Left renal pelvis (tissue), 4 donors: ENCODE measurements at regions not wholly inside any gene's neighbourhood (a gene's known extent, or its start where the extent isn't known, plus 50 kb on each side); places are given as distances from the start of the nearest gene placed in this dataset.

Experiments
- DNase-seq, 4 donors: peaks; one replicate each; pipeline ENCODE4 v3.0.0-alpha.2; 2013; ENCODE audit warnings: low read depth in 4 of 4, low spot score in 3 of 4

GRCh38 chr6:79864421-79864820, 82.9 kb downstream of the ELOVL4 start:
- DNase-seq: no peak

- no peak for DNase-seq
Observed at GRCh38 chr6:79864001-79864400, 83.4 kb downstream of the ELOVL4 start.

GRCh38 chr6:79863566-79863965, 83.8 kb downstream of the ELOVL4 start:
- no peak for DNase-seq

GRCh38 chr6:79862711-79863110, 84.6 kb downstream of the ELOVL4 start:
- DNase-seq: no peak

DNA sequence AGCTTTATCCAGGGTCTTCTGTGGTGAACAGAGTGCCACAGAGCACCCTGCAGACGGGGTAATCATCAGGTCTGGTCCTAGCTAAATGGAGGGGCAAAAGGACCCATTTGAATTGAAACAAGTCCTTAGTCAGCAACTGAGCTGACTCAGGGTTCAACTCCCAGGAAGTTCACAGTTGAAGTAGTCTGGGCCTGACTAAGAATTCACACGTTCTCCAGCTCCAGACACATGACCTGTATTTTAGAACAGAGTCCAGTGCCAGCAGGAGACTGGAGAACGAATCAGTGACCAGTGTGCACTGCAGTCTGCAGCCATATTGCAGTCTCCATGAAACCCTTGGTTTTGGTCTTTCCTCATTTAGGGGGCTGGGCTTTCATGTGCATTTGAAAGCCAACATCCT, 85.2 kb downstream of the ELOVL4 start:
- no peak for DNase-seq

GRCh38 chr6:79861023-79861422, 86.3 kb downstream of the ELOVL4 start:
- no peak for DNase-seq

GRCh38 chr6:79847426-79847825, 99.9 kb downstream of the ELOVL4 start:
- DNase-seq: no peak

- DNase-seq: no peak
Observed at GRCh38 chr6:79842376-79843040, 104.8 kb downstream of the ELOVL4 start.

GRCh38 chr6:79841577-79842375, 105.6 kb downstream of the ELOVL4 start:
- no peak for DNase-seq

DNA sequence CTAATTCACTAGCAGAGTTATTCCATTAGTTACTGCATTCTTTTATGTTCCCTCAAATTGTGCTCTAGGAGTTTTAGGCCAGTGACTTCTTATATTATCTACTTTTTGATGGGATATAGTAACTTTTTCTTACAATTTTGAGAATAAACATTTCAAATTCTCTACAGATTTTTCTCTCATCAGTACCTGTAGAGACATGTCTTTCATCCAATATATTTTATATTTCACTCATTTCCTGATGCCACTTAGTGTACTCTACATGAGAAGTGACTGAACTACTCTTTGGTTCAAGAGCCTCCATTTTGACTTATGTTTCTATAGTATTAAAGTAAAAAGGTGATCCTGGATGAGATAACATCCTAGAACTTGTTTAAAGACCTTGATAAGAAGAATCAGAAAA, 108.5 kb downstream of the ELOVL4 start:
- no peak for DNase-seq

DNA sequence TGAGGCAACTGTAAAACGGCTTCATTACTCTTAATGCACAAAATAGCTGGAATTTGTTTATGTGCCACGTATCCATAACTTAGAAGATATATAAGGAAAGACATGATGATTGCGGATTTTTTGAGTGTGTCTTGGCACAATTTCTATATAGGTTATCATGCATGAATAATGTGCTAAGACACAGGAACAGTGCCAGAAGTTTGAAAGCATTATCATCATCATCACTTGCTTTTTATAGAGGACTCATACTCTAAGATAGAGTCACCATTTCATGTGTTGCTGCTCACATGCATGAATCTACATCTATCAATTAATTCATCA, 113.4 kb downstream of the ELOVL4 start:
- DNase-seq: no peak

DNA sequence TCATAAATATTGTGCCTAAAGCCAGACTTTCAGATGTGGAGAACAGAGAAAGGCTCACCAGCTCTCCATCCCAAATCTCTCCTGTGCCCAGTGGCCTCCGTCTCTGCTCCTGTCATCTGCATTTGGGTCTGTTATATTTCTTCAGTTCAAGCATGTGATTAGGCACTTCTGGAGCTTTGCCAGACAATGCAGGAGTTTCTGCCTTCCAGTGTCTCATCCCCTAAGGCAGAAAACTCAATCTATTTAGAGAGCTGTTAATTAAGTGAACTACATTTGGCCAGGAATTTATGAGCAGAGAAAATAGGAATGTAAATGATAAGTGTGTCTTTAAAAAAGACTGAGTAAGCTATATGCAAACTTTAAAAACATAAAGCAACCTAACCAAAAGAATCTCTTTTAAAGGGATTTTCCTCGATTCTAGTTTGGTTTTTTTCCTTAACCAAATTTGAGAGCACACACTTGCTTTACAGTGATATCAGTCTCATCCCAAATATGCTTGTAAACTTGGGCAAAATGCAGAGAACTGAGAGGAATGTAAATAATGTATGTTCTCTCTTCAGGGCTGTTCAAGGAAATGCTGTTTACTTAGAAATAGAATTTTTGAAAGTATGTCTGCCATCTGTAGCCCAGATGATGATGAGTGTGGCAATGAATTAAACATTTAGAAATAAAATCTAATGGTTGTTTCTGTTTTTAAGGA, 113.9 kb downstream of the ELOVL4 start:
- DNase-seq: no peak

GRCh38 chr6:79832723-79833122, 114.6 kb downstream of the ELOVL4 start:
- DNase-seq: no peak

- DNase-seq: no peak
Observed at GRCh38 chr6:79824202-79824601, 123.2 kb downstream of the ELOVL4 start.

- no peak for DNase-seq
Observed at GRCh38 chr6:79821859-79822258, 125.5 kb downstream of the ELOVL4 start.

- no peak for DNase-seq
Observed at GRCh38 chr6:79818471-79818870, 128.9 kb downstream of the ELOVL4 start.

DNA sequence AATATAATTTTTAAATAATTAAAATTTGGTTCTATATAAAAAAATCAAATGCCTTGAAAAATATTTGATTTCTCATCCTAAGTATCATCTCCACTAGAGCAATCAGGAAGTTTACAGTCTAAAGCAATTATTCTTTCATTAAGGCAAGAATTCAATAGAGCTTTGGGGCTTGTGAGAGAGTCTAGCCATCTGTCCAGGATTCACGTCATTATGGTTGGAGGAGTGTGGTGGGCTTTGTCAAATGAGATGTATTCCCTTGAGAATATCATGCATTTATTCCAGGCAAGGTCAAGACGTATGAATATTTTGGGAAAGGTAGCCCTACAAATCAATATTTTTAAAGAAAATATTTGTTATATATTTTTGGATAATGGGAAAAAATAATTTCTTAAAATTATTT, 132.4 kb downstream of the ELOVL4 start:
- DNase-seq: no peak

- DNase-seq: peak in 3 of 4 donors; percentile 38 to 61 (median 42)
Observed at GRCh38 chr6:79813854-79814709, 133.3 kb downstream of the ELOVL4 start.

DNA sequence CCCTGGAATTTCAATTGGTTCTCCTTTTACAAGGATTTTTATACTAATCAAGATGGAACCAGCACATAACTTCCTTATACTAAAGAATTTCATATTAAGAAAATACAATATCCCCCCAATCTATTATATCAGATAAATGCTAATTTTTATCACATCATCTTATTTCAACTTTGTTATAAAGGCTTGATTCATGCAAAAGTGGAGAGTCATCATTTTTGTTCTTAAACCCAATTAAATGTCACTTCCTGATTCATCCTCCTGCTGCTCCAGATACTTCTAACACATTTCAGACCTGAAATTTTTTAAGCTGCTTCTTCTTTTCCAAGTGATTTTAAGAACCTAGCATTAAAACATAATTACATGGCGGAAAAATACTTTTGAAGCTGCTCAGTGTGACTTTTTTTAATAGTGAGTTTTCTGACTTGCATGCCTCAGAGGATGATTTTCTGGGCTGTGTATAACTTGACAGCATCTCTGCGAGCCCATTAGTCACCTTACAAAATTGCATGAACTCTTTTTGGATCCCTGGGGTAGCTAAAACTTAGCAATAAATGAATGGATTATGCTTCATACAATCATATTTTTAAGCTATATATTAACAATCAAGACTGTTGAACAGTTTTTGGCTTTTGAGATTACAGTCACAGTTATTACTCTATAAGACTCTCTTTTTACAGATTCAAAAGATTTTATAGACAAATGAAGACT, 134.1 kb downstream of the ELOVL4 start:
- no peak for DNase-seq

DNA sequence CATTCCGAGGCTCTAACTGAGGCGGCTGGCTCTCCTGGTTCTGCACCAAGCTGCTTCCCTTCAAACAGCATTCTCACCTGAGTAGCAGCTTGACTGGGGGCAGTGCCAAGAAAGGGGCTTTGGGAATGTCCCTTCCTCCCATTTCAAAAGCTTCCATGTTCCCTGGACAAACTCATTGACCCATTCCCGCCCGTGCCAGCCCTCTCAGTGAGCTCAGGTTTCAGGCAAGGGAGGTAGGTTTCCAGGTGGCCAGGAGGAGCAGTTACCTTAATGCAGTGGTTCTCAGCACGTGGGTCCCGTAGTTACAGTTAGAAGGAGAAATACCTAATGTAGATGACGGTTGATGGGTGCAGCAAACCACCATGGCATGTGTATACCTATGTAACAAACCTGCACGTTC, 135.2 kb downstream of the ELOVL4 start:
- DNase-seq: no peak
